Body of pancreas (tissue), 4 donors: ENCODE measurements at regions not wholly inside any gene's neighbourhood (a gene's known extent, or its start where the extent isn't known, plus 50 kb on each side); places are given as distances from the start of the nearest gene placed in this dataset.

Experiments used
- ATAC-seq: fragments of 150-250 bp; one replicate; pipeline ENCODE4 v1.9.1; 2016
- DNase-seq, 4 donors: peaks; one replicate each; pipeline ENCODE4 v3.0.0-alpha.2; 2019
- H3K27ac ChIP-seq, 4 donors: fragments of 200-600 bp; sonication (generic); 1 replicate in 3 of 4; 2 replicates in 1 of 4; pipeline versions ENCODE4 v1.5.1 to v1.6.1; 2016 to 2019; ENCODE audit warnings: mild to moderate bottlenecking in 1 of 4, mixed read lengths in 1 of 4, moderate library complexity in 1 of 4
- H3K27me3 ChIP-seq, 2 donors: fragments of 200-600 bp; sonication (generic); one replicate each; pipeline ENCODE4 v1.6.0; 2016; ENCODE audit warnings: mild to moderate bottlenecking in 1 of 2
- H3K36me3 ChIP-seq, 2 donors: fragments of 200-600 bp; sonication (generic); replicated peaks in 1 of 2; 2 replicates each; pipeline ENCODE4 v1.5.1; 2016; ENCODE audit warnings: low read depth in 2 of 2; ENCODE audit not compliant: insufficient read depth in 1 of 2
- H3K4me1 ChIP-seq: fragments of 200-600 bp; sonication (generic); one replicate; pipeline ENCODE4 v1.6.0; 2016
- H3K4me3 ChIP-seq, 2 donors: fragments of 200-600 bp; sonication (generic); 1 replicate in 1 of 2; 2 replicates in 1 of 2; pipeline ENCODE4 v1.5.1; 2016 to 2019
- H3K9me3 ChIP-seq, 3 donors: fragments of 200-600 bp; sonication (generic); 1 replicate in 2 of 3; 2 replicates in 1 of 3; pipeline ENCODE4 v1.5.1; 2016
- CTCF ChIP-seq, 7 experiments: fragments of 450-650 bp in 4 of 7; fragments of 200-600 bp in 3 of 7; sonication (generic) in 3 of 7; IDR thresholded peaks; one replicate each; pipeline ENCODE4 v1.5.1; 2016 to 2019; ENCODE audit warnings: antibody characterized with exemption in 7 of 7
- POLR2A ChIP-seq, 3 donors: fragments of 450-650 bp; IDR thresholded peaks; one replicate each; pipeline ENCODE4 v1.6.1; 2016; ENCODE audit warnings: antibody characterized with exemption in 3 of 3, mild to moderate bottlenecking in 2 of 3
- WGBS, 2 donors: methylation state at CpG; one replicate each; pipeline ENCODE4 v1.1.5; 2017; 5-methylcytosine and 5-hydroxymethylcytosine counted together
- intact Hi-C: fragments of 100-400 bp; cut with DNase I; formaldehyde crosslinking; loops from one replicate; pipeline ENCODE4 v1.15.1; 2023

GRCh38 chr18:68362907-68363306 is 352.0 kb downstream of the TMX3 start:
- intact Hi-C loops, result no loop called here
- no peak for ATAC-seq
- Histone ChIP-seq H3K27ac (no peak overlapping the region), H3K4me1 (no peaks in the 10 kb centered on the region), H3K9me3 (no peaks in the 10 kb centered on the region), H3K27me3 (no peaks in the 10 kb centered on the region), H3K4me3 (no peak overlapping the region), H3K36me3 (no peaks in the 10 kb centered on the region)
- WGBS, 2 donors, result 38 to 50% methylated on average over 5 of the region's 5 CpGs
- no peak for DNase-seq
- TF ChIP-seq CTCF (IDR thresholded peaks at IDR 0.05) (no peak), POLR2A (IDR thresholded peaks at IDR 0.05) (no peak)

GRCh38 chr18:68355637-68356036 is 359.3 kb downstream of the TMX3 start:
- WGBS, 2 donors, result 22 to 32% methylated on average over 3 of the region's 3 CpGs
- DNase-seq, result no peak
- Histone ChIP-seq H3K4me1 (no peaks in the 10 kb centered on the region), H3K9me3 (peaks cover 0 to 4% (median 0%) of the 10 kb centered on the region in 3 donors), H3K4me3 (no peak overlapping the region), H3K27me3 (no peaks in the 10 kb centered on the region), H3K27ac (no peak overlapping the region), H3K36me3 (no peaks in the 10 kb centered on the region)
- ATAC-seq, result no peak
- TF ChIP-seq CTCF (IDR thresholded peaks at IDR 0.05) (no peak), POLR2A (IDR thresholded peaks at IDR 0.05) (no peak)
- intact Hi-C loops, result no loop called here

- 72 to 82% methylated on average over 1 of the region's 1 CpG for WGBS, 2 donors
- ATAC-seq, result no peak
- TF ChIP-seq POLR2A (IDR thresholded peaks at IDR 0.05) (no peak), CTCF (IDR thresholded peaks at IDR 0.05) (no peak)
Observed at GRCh38 chr18:68354176-68354575, 360.7 kb downstream of the TMX3 start.

GRCh38 chr18:68342039-68342659 is 372.8 kb downstream of the TMX3 start:
- no peak overlapping the region for H3K27ac ChIP-seq
- H3K27me3 ChIP-seq, result no peaks in the 10 kb centered on the region
- intact Hi-C loops, result no loop called here
- no peak for TF ChIP-seq POLR2A (IDR thresholded peaks at IDR 0.05)
- TF ChIP-seq CTCF (IDR thresholded peaks at IDR 0.05), result no peak
- H3K9me3 ChIP-seq, result no peaks in the 10 kb centered on the region
- DNase-seq, result no peak
- no peak overlapping the region for H3K4me3 ChIP-seq
- no peak for ATAC-seq
- WGBS, 2 donors, result 93 to 95% methylated on average over 2 of the region's 2 CpGs
- H3K36me3 ChIP-seq, result no peaks in the 10 kb centered on the region
- no peaks in the 10 kb centered on the region for H3K4me1 ChIP-seq

More at GRCh38 chr18:68354176-68354575, 360.7 kb downstream of the TMX3 start:
- no peak overlapping the region for H3K4me3 ChIP-seq
- peaks cover 0 to 4% (median 0%) of the 10 kb centered on the region in 3 donors for H3K9me3 ChIP-seq
- no peak for DNase-seq
- intact Hi-C loops, result no loop called here
- no peaks in the 10 kb centered on the region for H3K27me3 ChIP-seq
- H3K27ac ChIP-seq, result no peak overlapping the region
- no peaks in the 10 kb centered on the region for H3K36me3 ChIP-seq
- H3K4me1 ChIP-seq, result no peaks in the 10 kb centered on the region

- H3K4me3 ChIP-seq, result no peak overlapping the region
- no peaks in the 10 kb centered on the region for H3K36me3 ChIP-seq
- ATAC-seq (no peak), DNase-seq (no peak)
- no peaks in the 10 kb centered on the region for H3K27me3 ChIP-seq
- intact Hi-C loops, result no loop called here
- H3K4me1 ChIP-seq, result no peaks in the 10 kb centered on the region
- no peak overlapping the region for H3K27ac ChIP-seq
- WGBS, 2 donors, result 72 to 74% methylated on average over 1 of the region's 1 CpG
- no peak for TF ChIP-seq POLR2A (IDR thresholded peaks at IDR 0.05)
- no peak for TF ChIP-seq CTCF (IDR thresholded peaks at IDR 0.05)
- no peaks in the 10 kb centered on the region for H3K9me3 ChIP-seq
Observed at GRCh38 chr18:68340606-68341005, 374.3 kb downstream of the TMX3 start.
